H9 (cell line): ENCODE measurements at regions not wholly inside any gene's neighbourhood (a gene's known extent, or its start where the extent isn't known, plus 50 kb on each side); places are given as distances from the start of the nearest gene placed in this dataset.

Source experiments
- DNase-seq: peaks from one replicate; pipeline ENCODE4 v3.0.0-alpha.2; 2017
- H2AFZ ChIP-seq: one replicate; pipeline ENCODE4 v1.6.1; 2013; ENCODE audit warnings: mild to moderate bottlenecking, low read length, control low read depth, moderate library complexity
- H2AK5ac ChIP-seq: 2 replicates; pipeline ENCODE4 v1.6.1; 2013; ENCODE audit warnings: low read length, control low read depth, mixed read lengths; ENCODE audit not compliant: insufficient read length
- H2BK120ac ChIP-seq: one replicate; pipeline ENCODE4 v1.6.1; 2013; ENCODE audit warnings: low read depth, mild to moderate bottlenecking, low read length, control low read depth, inconsistent platforms; ENCODE audit not compliant: poor library complexity, severe bottlenecking
- H2BK12ac ChIP-seq: 2 replicates; pipeline ENCODE4 v1.6.1; 2013; ENCODE audit warnings: low read length, control low read depth, mixed read lengths, low read depth; ENCODE audit not compliant: insufficient read length
- H2BK15ac ChIP-seq: 2 replicates; pipeline ENCODE4 v1.6.1; 2013; ENCODE audit warnings: low read depth, low read length, control low read depth
- H2BK20ac ChIP-seq: one replicate; pipeline ENCODE4 v1.6.1; 2013; ENCODE audit warnings: low read depth, mild to moderate bottlenecking, low read length, control low read depth, inconsistent platforms; ENCODE audit not compliant: poor library complexity, severe bottlenecking
- H2BK5ac ChIP-seq: 2 replicates; pipeline ENCODE4 v1.6.1; 2013; ENCODE audit warnings: low read length, control low read depth, mixed read lengths; ENCODE audit not compliant: insufficient read length
- H3K14ac ChIP-seq: 2 replicates; pipeline ENCODE4 v1.6.1; 2013; ENCODE audit warnings: low read length, control low read depth; ENCODE audit not compliant: insufficient read depth
- H3K18ac ChIP-seq: 2 replicates; pipeline ENCODE4 v1.6.1; 2013; ENCODE audit warnings: low read depth, mild to moderate bottlenecking, mixed read lengths, low read length, control low read depth; ENCODE audit not compliant: insufficient read length
- H3K23ac ChIP-seq: 2 replicates; pipeline ENCODE4 v1.6.1; 2013; ENCODE audit warnings: low read length, control low read depth, mixed read lengths, low read depth; ENCODE audit not compliant: insufficient read length
- H3K23me2 ChIP-seq: 2 replicates; pipeline ENCODE4 v1.6.1; 2013; ENCODE audit warnings: low read depth, mild to moderate bottlenecking, mixed read lengths, low read length, control low read depth; ENCODE audit not compliant: insufficient read length, poor library complexity, severe bottlenecking
- H3K27ac ChIP-seq: 2 replicates; pipeline ENCODE4 v1.5.1; 2013; ENCODE audit warnings: low read length, control low read depth, mixed read lengths, low read depth; ENCODE audit not compliant: insufficient read length
- H3K27me3 ChIP-seq: 2 replicates; pipeline ENCODE4 v1.6.1; 2013; ENCODE audit warnings: low read length, control low read depth, inconsistent platforms; ENCODE audit not compliant: insufficient read depth
- H3K4ac ChIP-seq: 2 replicates; pipeline ENCODE4 v1.6.1; 2013; ENCODE audit warnings: low read depth, mild to moderate bottlenecking, control low read depth, inconsistent platforms, low read length, moderate library complexity
- H3K4me1 ChIP-seq: 2 replicates; pipeline ENCODE4 v1.6.1; 2013; ENCODE audit warnings: low read length, control low read depth, inconsistent platforms; ENCODE audit not compliant: insufficient read depth
- H3K4me2 ChIP-seq: 2 replicates; pipeline ENCODE4 v1.6.1; 2013; ENCODE audit warnings: low read length, control low read depth, mixed read lengths; ENCODE audit not compliant: insufficient read length, insufficient read depth
- H3K56ac ChIP-seq: 2 replicates; pipeline ENCODE4 v1.6.1; 2013; ENCODE audit warnings: low read depth, mild to moderate bottlenecking, mixed read lengths, low read length, control low read depth; ENCODE audit not compliant: insufficient read length
- H3K79me1 ChIP-seq: 2 replicates; pipeline ENCODE4 v1.6.1; 2013; ENCODE audit warnings: low read depth, mild to moderate bottlenecking, moderate library complexity, low read length, control low read depth, inconsistent platforms; ENCODE audit not compliant: insufficient read depth, poor library complexity, severe bottlenecking
- H3K79me2 ChIP-seq: 2 replicates; pipeline ENCODE4 v1.6.1; 2013; ENCODE audit warnings: low read length, control low read depth, inconsistent platforms; ENCODE audit not compliant: insufficient read depth
- H3K9ac ChIP-seq: 2 replicates; pipeline ENCODE4 v1.6.1; 2013; ENCODE audit warnings: low read length, control low read depth, mixed read lengths; ENCODE audit not compliant: insufficient read length; ENCODE audit errors: extremely low read depth
- H3K9me3 ChIP-seq: one replicate; pipeline ENCODE4 v1.6.1; 2013; ENCODE audit warnings: low read depth, low read length, inconsistent platforms; ENCODE audit not compliant: control insufficient read depth
- H3T11ph ChIP-seq: one replicate; pipeline ENCODE4 v1.6.1; 2013; ENCODE audit warnings: mild to moderate bottlenecking, low read length, control low read depth, inconsistent platforms
- H4K20me1 ChIP-seq: one replicate; pipeline ENCODE4 v1.6.1; 2013; ENCODE audit not compliant: control insufficient read depth, insufficient read length, insufficient read depth
- H4K5ac ChIP-seq: 2 replicates; pipeline ENCODE4 v1.6.1; 2013; ENCODE audit warnings: low read depth, mild to moderate bottlenecking, mixed read lengths, low read length, control low read depth; ENCODE audit not compliant: insufficient read length
- H4K8ac ChIP-seq: replicated peaks from 2 replicates; pipeline ENCODE4 v1.6.1; 2013; ENCODE audit warnings: low read length, control low read depth, mixed read lengths, low read depth; ENCODE audit not compliant: insufficient read length
- H4K91ac ChIP-seq: 2 replicates; pipeline ENCODE4 v1.6.1; 2013; ENCODE audit warnings: low read depth, mild to moderate bottlenecking, moderate library complexity, mixed read lengths, low read length, control low read depth; ENCODE audit not compliant: insufficient read length
- H3K27ac Mint-ChIP-seq, 3 experiments: 2 replicates in 2 of 3; 3 replicates in 1 of 3; pipeline ENCODE4 v1.8.0; 2020 to 2021; ENCODE audit warnings: mixed read lengths in 3 of 3, mild to moderate bottlenecking in 1 of 3, moderate library complexity in 1 of 3
- H3K27me3 Mint-ChIP-seq: 2 replicates; pipeline ENCODE4 v1.8.0; 2021; ENCODE audit warnings: low read depth, mild to moderate bottlenecking, moderate library complexity, mixed read lengths
- H3K36me3 Mint-ChIP-seq, 3 experiments: 2 replicates in 2 of 3; 3 replicates in 1 of 3; pipeline ENCODE4 v1.8.0; 2020 to 2021; ENCODE audit warnings: low read depth in 3 of 3, mixed read lengths in 3 of 3; ENCODE audit not compliant: insufficient read depth in 1 of 3
- H3K4me1 Mint-ChIP-seq, 2 experiments: 2 replicates each; pipeline ENCODE4 v1.8.0; 2020; ENCODE audit warnings: mixed read lengths in 2 of 2
- H3K4me3 Mint-ChIP-seq, 2 experiments: 2 replicates in 1 of 2; 3 replicates in 1 of 2; pipeline ENCODE4 v1.8.0; 2020 to 2021; ENCODE audit warnings: mild to moderate bottlenecking in 2 of 2, mixed read lengths in 2 of 2, moderate library complexity in 1 of 2
- H3K9me3 Mint-ChIP-seq, 2 experiments: 2 replicates in 1 of 2; 3 replicates in 1 of 2; pipeline ENCODE4 v1.8.0; 2020; ENCODE audit warnings: mild to moderate bottlenecking in 2 of 2, mixed read lengths in 2 of 2, moderate library complexity in 1 of 2
- WGBS: extraction: QIAGEN DNeasy Blood & Tissue Kit; methylation state at CpG from one replicate; pipeline ENCODE4 v1.1.7; 2013; ENCODE audit warnings: missing lambda C conversion rate, low lambda C conversion rate, mixed read lengths; ENCODE audit not compliant: insufficient read length; ENCODE audit errors: extremely low coverage; 5-methylcytosine and 5-hydroxymethylcytosine counted together
- TF ChIP-seq, protein P1 (sequence below): fragments of 200-600 bp; sonication (generic); conservative IDR thresholded peaks from 3 replicates; pipeline ENCODE4 v1.8.0; 2021; ENCODE audit warnings: antibody characterized with exemption, mild to moderate bottlenecking

- Histone ChIP-seq H4K8ac (no peak overlapping the region), H3K56ac (no peak overlapping the region), H3K4me2 (no peak overlapping the region), H2BK15ac (no peak overlapping the region), H2BK12ac (no peak overlapping the region), H2AFZ (no peak overlapping the region), H2BK120ac (no peak overlapping the region), H2BK5ac (no peak overlapping the region), H3K79me2 (no peaks in the 10 kb centered on the region), H3T11ph (no peak overlapping the region), H2AK5ac (no peak overlapping the region), H3K9me3 (no peaks in the 10 kb centered on the region), H4K91ac (no peak overlapping the region), H3K23ac (no peak overlapping the region), H2BK20ac (no peak overlapping the region), H4K5ac (no peak overlapping the region), H3K27ac (no peak overlapping the region), H3K9ac (no peak overlapping the region), H3K14ac (no peak overlapping the region), H4K20me1 (no peaks in the 10 kb centered on the region), H3K4me1 (no peaks in the 10 kb centered on the region; the same call in 1 of the 2 replicates), H3K18ac (no peak overlapping the region), H3K79me1 (no peaks in the 10 kb centered on the region), H3K27me3 (no peaks in the 10 kb centered on the region), H3K4ac (no peak overlapping the region), H3K23me2 (no peaks in the 10 kb centered on the region)
- H3K9me3 Mint-ChIP-seq = peaks cover 23 to 31% of the 10 kb centered on the region in 2 experiments
- peaks cover 4% of the 10 kb centered on the region; the same call in 1 of the 2 replicates for H3K27me3 Mint-ChIP-seq
- TF ChIP-seq, protein P1, sequence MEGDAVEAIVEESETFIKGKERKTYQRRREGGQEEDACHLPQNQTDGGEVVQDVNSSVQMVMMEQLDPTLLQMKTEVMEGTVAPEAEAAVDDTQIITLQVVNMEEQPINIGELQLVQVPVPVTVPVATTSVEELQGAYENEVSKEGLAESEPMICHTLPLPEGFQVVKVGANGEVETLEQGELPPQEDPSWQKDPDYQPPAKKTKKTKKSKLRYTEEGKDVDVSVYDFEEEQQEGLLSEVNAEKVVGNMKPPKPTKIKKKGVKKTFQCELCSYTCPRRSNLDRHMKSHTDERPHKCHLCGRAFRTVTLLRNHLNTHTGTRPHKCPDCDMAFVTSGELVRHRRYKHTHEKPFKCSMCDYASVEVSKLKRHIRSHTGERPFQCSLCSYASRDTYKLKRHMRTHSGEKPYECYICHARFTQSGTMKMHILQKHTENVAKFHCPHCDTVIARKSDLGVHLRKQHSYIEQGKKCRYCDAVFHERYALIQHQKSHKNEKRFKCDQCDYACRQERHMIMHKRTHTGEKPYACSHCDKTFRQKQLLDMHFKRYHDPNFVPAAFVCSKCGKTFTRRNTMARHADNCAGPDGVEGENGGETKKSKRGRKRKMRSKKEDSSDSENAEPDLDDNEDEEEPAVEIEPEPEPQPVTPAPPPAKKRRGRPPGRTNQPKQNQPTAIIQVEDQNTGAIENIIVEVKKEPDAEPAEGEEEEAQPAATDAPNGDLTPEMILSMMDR = no peak
- H3K36me3 Mint-ChIP-seq = peaks cover 0 to 19% (median 8%) of the 10 kb centered on the region in 3 experiments
- peaks cover 0 to 7% of the 10 kb centered on the region in 2 experiments; a peak in 2 of 4 replicates for H3K4me1 Mint-ChIP-seq
- DNase-seq = no peak
- no CpG with 5 or more reads among the region's 3 CpGs for WGBS
- H3K27ac Mint-ChIP-seq = no peak overlapping the region
- no peak overlapping the region for H3K4me3 Mint-ChIP-seq
Measured at GRCh38 chr6:40205801-40206200, 271.5 kb upstream of the MOCS1 start.
